ENCODE measurements at regions not wholly inside any gene's neighbourhood (a gene's known extent, or its start where the extent isn't known, plus 50 kb on each side); places are given as distances from the start of the nearest gene placed in this dataset.

DNA sequence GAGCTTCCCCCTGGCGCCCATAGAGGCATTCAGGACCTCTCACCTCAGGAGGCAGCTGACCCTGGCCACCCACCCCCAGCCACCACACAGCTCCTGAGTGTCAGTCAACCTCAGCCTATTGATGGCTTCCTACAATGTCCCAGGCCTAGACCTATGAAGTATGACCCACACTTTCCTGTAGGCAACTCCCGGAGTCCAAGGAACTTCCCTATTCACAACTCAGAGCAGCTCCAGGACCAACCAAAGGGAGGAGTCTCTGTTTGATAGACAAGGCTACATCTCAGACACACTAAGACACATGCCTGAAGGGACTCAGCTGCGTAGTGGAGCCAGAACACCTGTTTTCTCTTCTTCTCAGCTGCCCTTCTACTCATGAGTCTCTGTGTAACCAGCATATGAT lies 169.1 kb downstream of the MAFB start (continued):
- no peak for TF ChIP-seq JUND (IDR thresholded peaks at IDR 0.05; ENCODE audit: low read length)
- TF ChIP-seq CREB1 (IDR thresholded peaks at IDR 0.05) = no peak
- TF ChIP-seq JUN (IDR thresholded peaks at IDR 0.05; ENCODE audit: low read depth, low read length) = no peak
- no peak for TF ChIP-seq RFX5 (IDR thresholded peaks at IDR 0.05; ENCODE audit: borderline replicate concordance, low read depth, low read length)
- no peak for TF ChIP-seq SRF (IDR thresholded peaks at IDR 0.05; ENCODE audit: low read depth, low read length)
- no peak for TF ChIP-seq CBX8 (IDR thresholded peaks at IDR 0.05; ENCODE audit: borderline replicate concordance, low read depth, low read length)
- TF ChIP-seq GTF2F1 (IDR thresholded peaks at IDR 0.05; ENCODE audit: borderline replicate concordance, low read depth, low read length) = no peak
- no peak for TF ChIP-seq SP1 (IDR thresholded peaks at IDR 0.05; ENCODE audit: low read depth, low read length)
- no peak for TF ChIP-seq PHF8 (conservative IDR thresholded peaks at IDR 0.05; ENCODE audit: low read depth, low read length)
